H9 (cell line): ENCODE measurements at regions not wholly inside any gene's neighbourhood (a gene's known extent, or its start where the extent isn't known, plus 50 kb on each side); places are given as distances from the start of the nearest gene placed in this dataset.
A peak's percentile ranks its signal among the peaks of the same experiment; 100 is the strongest.

Experiments
- DNase-seq: peaks from one replicate; pipeline ENCODE4 v3.0.0-alpha.2; 2017
- H2AFZ ChIP-seq: one replicate; pipeline ENCODE4 v1.6.1; 2013; ENCODE audit warnings: mild to moderate bottlenecking, low read length, control low read depth, moderate library complexity
- H2AK5ac ChIP-seq: 2 replicates; pipeline ENCODE4 v1.6.1; 2013; ENCODE audit warnings: low read length, control low read depth, mixed read lengths; ENCODE audit not compliant: insufficient read length
- H2BK120ac ChIP-seq: one replicate; pipeline ENCODE4 v1.6.1; 2013; ENCODE audit warnings: low read depth, mild to moderate bottlenecking, low read length, control low read depth, inconsistent platforms; ENCODE audit not compliant: poor library complexity, severe bottlenecking
- H2BK12ac ChIP-seq: 2 replicates; pipeline ENCODE4 v1.6.1; 2013; ENCODE audit warnings: low read length, control low read depth, mixed read lengths, low read depth; ENCODE audit not compliant: insufficient read length
- H2BK15ac ChIP-seq: 2 replicates; pipeline ENCODE4 v1.6.1; 2013; ENCODE audit warnings: low read depth, low read length, control low read depth
- H2BK20ac ChIP-seq: one replicate; pipeline ENCODE4 v1.6.1; 2013; ENCODE audit warnings: low read depth, mild to moderate bottlenecking, low read length, control low read depth, inconsistent platforms; ENCODE audit not compliant: poor library complexity, severe bottlenecking
- H2BK5ac ChIP-seq: 2 replicates; pipeline ENCODE4 v1.6.1; 2013; ENCODE audit warnings: low read length, control low read depth, mixed read lengths; ENCODE audit not compliant: insufficient read length
- H3K14ac ChIP-seq: 2 replicates; pipeline ENCODE4 v1.6.1; 2013; ENCODE audit warnings: low read length, control low read depth; ENCODE audit not compliant: insufficient read depth
- H3K18ac ChIP-seq: 2 replicates; pipeline ENCODE4 v1.6.1; 2013; ENCODE audit warnings: low read depth, mild to moderate bottlenecking, mixed read lengths, low read length, control low read depth; ENCODE audit not compliant: insufficient read length
- H3K23ac ChIP-seq: 2 replicates; pipeline ENCODE4 v1.6.1; 2013; ENCODE audit warnings: low read length, control low read depth, mixed read lengths, low read depth; ENCODE audit not compliant: insufficient read length
- H3K23me2 ChIP-seq: 2 replicates; pipeline ENCODE4 v1.6.1; 2013; ENCODE audit warnings: low read depth, mild to moderate bottlenecking, mixed read lengths, low read length, control low read depth; ENCODE audit not compliant: insufficient read length, poor library complexity, severe bottlenecking
- H3K27ac ChIP-seq: 2 replicates; pipeline ENCODE4 v1.5.1; 2013; ENCODE audit warnings: low read length, control low read depth, mixed read lengths, low read depth; ENCODE audit not compliant: insufficient read length
- H3K27me3 ChIP-seq: 2 replicates; pipeline ENCODE4 v1.6.1; 2013; ENCODE audit warnings: low read length, control low read depth, inconsistent platforms; ENCODE audit not compliant: insufficient read depth
- H3K4ac ChIP-seq: 2 replicates; pipeline ENCODE4 v1.6.1; 2013; ENCODE audit warnings: low read depth, mild to moderate bottlenecking, control low read depth, inconsistent platforms, low read length, moderate library complexity
- H3K4me1 ChIP-seq: 2 replicates; pipeline ENCODE4 v1.6.1; 2013; ENCODE audit warnings: low read length, control low read depth, inconsistent platforms; ENCODE audit not compliant: insufficient read depth
- H3K4me2 ChIP-seq: 2 replicates; pipeline ENCODE4 v1.6.1; 2013; ENCODE audit warnings: low read length, control low read depth, mixed read lengths; ENCODE audit not compliant: insufficient read length, insufficient read depth
- H3K56ac ChIP-seq: 2 replicates; pipeline ENCODE4 v1.6.1; 2013; ENCODE audit warnings: low read depth, mild to moderate bottlenecking, mixed read lengths, low read length, control low read depth; ENCODE audit not compliant: insufficient read length
- H3K79me1 ChIP-seq: 2 replicates; pipeline ENCODE4 v1.6.1; 2013; ENCODE audit warnings: low read depth, mild to moderate bottlenecking, moderate library complexity, low read length, control low read depth, inconsistent platforms; ENCODE audit not compliant: insufficient read depth, poor library complexity, severe bottlenecking
- H3K79me2 ChIP-seq: 2 replicates; pipeline ENCODE4 v1.6.1; 2013; ENCODE audit warnings: low read length, control low read depth, inconsistent platforms; ENCODE audit not compliant: insufficient read depth
- H3K9ac ChIP-seq: 2 replicates; pipeline ENCODE4 v1.6.1; 2013; ENCODE audit warnings: low read length, control low read depth, mixed read lengths; ENCODE audit not compliant: insufficient read length; ENCODE audit errors: extremely low read depth
- H3K9me3 ChIP-seq: one replicate; pipeline ENCODE4 v1.6.1; 2013; ENCODE audit warnings: low read depth, low read length, inconsistent platforms; ENCODE audit not compliant: control insufficient read depth
- H3T11ph ChIP-seq: one replicate; pipeline ENCODE4 v1.6.1; 2013; ENCODE audit warnings: mild to moderate bottlenecking, low read length, control low read depth, inconsistent platforms
- H4K20me1 ChIP-seq: one replicate; pipeline ENCODE4 v1.6.1; 2013; ENCODE audit not compliant: control insufficient read depth, insufficient read length, insufficient read depth
- H4K5ac ChIP-seq: 2 replicates; pipeline ENCODE4 v1.6.1; 2013; ENCODE audit warnings: low read depth, mild to moderate bottlenecking, mixed read lengths, low read length, control low read depth; ENCODE audit not compliant: insufficient read length
- H4K8ac ChIP-seq: replicated peaks from 2 replicates; pipeline ENCODE4 v1.6.1; 2013; ENCODE audit warnings: low read length, control low read depth, mixed read lengths, low read depth; ENCODE audit not compliant: insufficient read length
- H4K91ac ChIP-seq: 2 replicates; pipeline ENCODE4 v1.6.1; 2013; ENCODE audit warnings: low read depth, mild to moderate bottlenecking, moderate library complexity, mixed read lengths, low read length, control low read depth; ENCODE audit not compliant: insufficient read length
- H3K27ac Mint-ChIP-seq, 3 experiments: 2 replicates in 2 of 3; 3 replicates in 1 of 3; pipeline ENCODE4 v1.8.0; 2020 to 2021; ENCODE audit warnings: mixed read lengths in 3 of 3, mild to moderate bottlenecking in 1 of 3, moderate library complexity in 1 of 3
- H3K27me3 Mint-ChIP-seq: 2 replicates; pipeline ENCODE4 v1.8.0; 2021; ENCODE audit warnings: low read depth, mild to moderate bottlenecking, moderate library complexity, mixed read lengths
- H3K36me3 Mint-ChIP-seq, 3 experiments: 2 replicates in 2 of 3; 3 replicates in 1 of 3; pipeline ENCODE4 v1.8.0; 2020 to 2021; ENCODE audit warnings: low read depth in 3 of 3, mixed read lengths in 3 of 3; ENCODE audit not compliant: insufficient read depth in 1 of 3
- H3K4me1 Mint-ChIP-seq, 2 experiments: 2 replicates each; pipeline ENCODE4 v1.8.0; 2020; ENCODE audit warnings: mixed read lengths in 2 of 2
- H3K4me3 Mint-ChIP-seq, 2 experiments: 2 replicates in 1 of 2; 3 replicates in 1 of 2; pipeline ENCODE4 v1.8.0; 2020 to 2021; ENCODE audit warnings: mild to moderate bottlenecking in 2 of 2, mixed read lengths in 2 of 2, moderate library complexity in 1 of 2
- H3K9me3 Mint-ChIP-seq, 2 experiments: 2 replicates in 1 of 2; 3 replicates in 1 of 2; pipeline ENCODE4 v1.8.0; 2020; ENCODE audit warnings: mild to moderate bottlenecking in 2 of 2, mixed read lengths in 2 of 2, moderate library complexity in 1 of 2
- WGBS: extraction: QIAGEN DNeasy Blood & Tissue Kit; methylation state at CpG from one replicate; pipeline ENCODE4 v1.1.7; 2013; ENCODE audit warnings: missing lambda C conversion rate, low lambda C conversion rate, mixed read lengths; ENCODE audit not compliant: insufficient read length; ENCODE audit errors: extremely low coverage; 5-methylcytosine and 5-hydroxymethylcytosine counted together
- TF ChIP-seq, protein P1 (sequence below): fragments of 200-600 bp; sonication (generic); conservative IDR thresholded peaks from 3 replicates; pipeline ENCODE4 v1.8.0; 2021; ENCODE audit warnings: antibody characterized with exemption, mild to moderate bottlenecking

DNA sequence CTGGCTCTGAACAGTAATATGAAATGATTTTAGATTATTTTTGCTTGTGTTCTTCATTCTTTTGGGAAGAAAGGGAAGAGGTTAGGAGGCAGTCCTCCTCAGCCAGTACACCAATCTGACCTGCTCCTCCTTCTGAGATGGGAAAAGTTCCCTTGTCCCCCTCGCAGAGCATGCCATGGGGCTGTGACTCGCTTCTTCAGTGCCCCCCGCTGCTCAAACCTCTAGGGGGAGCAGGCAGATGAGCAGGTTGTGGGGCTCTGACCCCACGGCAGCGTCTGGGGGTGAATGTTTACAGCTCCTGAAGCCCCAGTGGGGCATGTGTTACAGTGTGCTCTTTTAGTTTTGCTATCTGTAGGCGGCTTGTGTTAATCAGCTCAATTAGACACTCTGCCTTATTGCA, 50.9 kb upstream of the KLF9 start:
- H3K79me2 ChIP-seq, result no peaks in the 10 kb centered on the region
- Mint-ChIP-seq H3K9me3 (no peaks in the 10 kb centered on the region), H3K36me3 (peaks cover 0 to 2% (median 0%) of the 10 kb centered on the region in 3 experiments; a peak in 1 of 7 replicates), H3K27ac (no peak overlapping the region), H3K4me3 (no peak overlapping the region), H3K27me3 (no peaks in the 10 kb centered on the region; the same call in 1 of the 2 replicates), H3K4me1 (peaks cover 3 to 14% of the 10 kb centered on the region in 2 experiments)
- no peak overlapping the region for H4K8ac ChIP-seq
- no peaks in the 10 kb centered on the region for H3K9me3 ChIP-seq
- no peak overlapping the region for H4K5ac ChIP-seq
- H2BK15ac ChIP-seq, result no peak overlapping the region
- no peak overlapping the region for H2BK20ac ChIP-seq
- H3K9ac ChIP-seq, result no peak overlapping the region
- H3K4ac ChIP-seq, result no peak overlapping the region
- no peak overlapping the region for H4K91ac ChIP-seq
- H3K23ac ChIP-seq, result no peak overlapping the region
- H2AK5ac ChIP-seq, result no peak overlapping the region
- TF ChIP-seq, protein P1, sequence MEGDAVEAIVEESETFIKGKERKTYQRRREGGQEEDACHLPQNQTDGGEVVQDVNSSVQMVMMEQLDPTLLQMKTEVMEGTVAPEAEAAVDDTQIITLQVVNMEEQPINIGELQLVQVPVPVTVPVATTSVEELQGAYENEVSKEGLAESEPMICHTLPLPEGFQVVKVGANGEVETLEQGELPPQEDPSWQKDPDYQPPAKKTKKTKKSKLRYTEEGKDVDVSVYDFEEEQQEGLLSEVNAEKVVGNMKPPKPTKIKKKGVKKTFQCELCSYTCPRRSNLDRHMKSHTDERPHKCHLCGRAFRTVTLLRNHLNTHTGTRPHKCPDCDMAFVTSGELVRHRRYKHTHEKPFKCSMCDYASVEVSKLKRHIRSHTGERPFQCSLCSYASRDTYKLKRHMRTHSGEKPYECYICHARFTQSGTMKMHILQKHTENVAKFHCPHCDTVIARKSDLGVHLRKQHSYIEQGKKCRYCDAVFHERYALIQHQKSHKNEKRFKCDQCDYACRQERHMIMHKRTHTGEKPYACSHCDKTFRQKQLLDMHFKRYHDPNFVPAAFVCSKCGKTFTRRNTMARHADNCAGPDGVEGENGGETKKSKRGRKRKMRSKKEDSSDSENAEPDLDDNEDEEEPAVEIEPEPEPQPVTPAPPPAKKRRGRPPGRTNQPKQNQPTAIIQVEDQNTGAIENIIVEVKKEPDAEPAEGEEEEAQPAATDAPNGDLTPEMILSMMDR, result peak; percentile 23; the same call in 2 of the 3 replicates
- H2BK120ac ChIP-seq, result no peak overlapping the region
- no peaks in the 10 kb centered on the region for H3K4me1 ChIP-seq
- no peak overlapping the region for H3K14ac ChIP-seq
- H3K23me2 ChIP-seq, result no peaks in the 10 kb centered on the region
- no peaks in the 10 kb centered on the region for H3K27me3 ChIP-seq
- no peak overlapping the region for H3T11ph ChIP-seq
- no peak overlapping the region for H3K27ac ChIP-seq
- H2BK5ac ChIP-seq, result no peak overlapping the region
- H3K4me2 ChIP-seq, result no peak overlapping the region
- H3K56ac ChIP-seq, result no peak overlapping the region
- H3K79me1 ChIP-seq, result no peaks in the 10 kb centered on the region
- no peaks in the 10 kb centered on the region for H4K20me1 ChIP-seq
- WGBS, result no CpG with 5 or more reads among the region's 6 CpGs
- no peak overlapping the region for H2BK12ac ChIP-seq
- no peak for DNase-seq
- H3K18ac ChIP-seq, result no peak overlapping the region
- no peak overlapping the region for H2AFZ ChIP-seq
